BJ (cell line): ENCODE measurements at regions not wholly inside any gene's neighbourhood (a gene's known extent, or its start where the extent isn't known, plus 50 kb on each side); places are given as distances from the start of the nearest gene placed in this dataset.

Source experiments
- CTCF ChIA-PET: fragments of 350-600 bp; formaldehyde crosslinking; extraction: SDS; loops from one replicate; lab custom pipeline; 2021; ENCODE audit warnings: antibody characterized with exemption, inconsistent platforms; lab: Yijun Ruan, JAX
- POLR2A ChIA-PET: fragments of 300-600 bp; sonication (Branson Sonifier 250); formaldehyde crosslinking; extraction: SDS; loops from one replicate; lab custom pipeline; 2021; ENCODE audit warnings: antibody characterized with exemption; lab: Charles Lee
- DNase-seq: peaks from one replicate; pipeline ENCODE4 v3.0.0-alpha.2; 2011; ENCODE audit warnings: low read depth
- H3K27me3 ChIP-seq: 2 replicates; pipeline ENCODE4 v1.6.0; 2011; ENCODE audit warnings: low read length; ENCODE audit not compliant: control insufficient read depth, insufficient read depth
- H3K36me3 ChIP-seq: 2 replicates; pipeline ENCODE4 v1.5.1; 2011; ENCODE audit warnings: low read length; ENCODE audit not compliant: control insufficient read depth, insufficient read depth
- H3K4me3 ChIP-seq: 2 replicates; pipeline ENCODE4 v1.5.1; 2011; ENCODE audit warnings: low read depth, mild to moderate bottlenecking, control low read depth, low read length
- TF ChIP-seq, protein P1 (sequence below): IDR thresholded peaks from 2 replicates; pipeline ENCODE4 v1.5.1; 2011; ENCODE audit warnings: low read depth, mild to moderate bottlenecking, control low read depth, inconsistent platforms, low read length, moderate library complexity; ENCODE audit not compliant: insufficient read depth

DNA sequence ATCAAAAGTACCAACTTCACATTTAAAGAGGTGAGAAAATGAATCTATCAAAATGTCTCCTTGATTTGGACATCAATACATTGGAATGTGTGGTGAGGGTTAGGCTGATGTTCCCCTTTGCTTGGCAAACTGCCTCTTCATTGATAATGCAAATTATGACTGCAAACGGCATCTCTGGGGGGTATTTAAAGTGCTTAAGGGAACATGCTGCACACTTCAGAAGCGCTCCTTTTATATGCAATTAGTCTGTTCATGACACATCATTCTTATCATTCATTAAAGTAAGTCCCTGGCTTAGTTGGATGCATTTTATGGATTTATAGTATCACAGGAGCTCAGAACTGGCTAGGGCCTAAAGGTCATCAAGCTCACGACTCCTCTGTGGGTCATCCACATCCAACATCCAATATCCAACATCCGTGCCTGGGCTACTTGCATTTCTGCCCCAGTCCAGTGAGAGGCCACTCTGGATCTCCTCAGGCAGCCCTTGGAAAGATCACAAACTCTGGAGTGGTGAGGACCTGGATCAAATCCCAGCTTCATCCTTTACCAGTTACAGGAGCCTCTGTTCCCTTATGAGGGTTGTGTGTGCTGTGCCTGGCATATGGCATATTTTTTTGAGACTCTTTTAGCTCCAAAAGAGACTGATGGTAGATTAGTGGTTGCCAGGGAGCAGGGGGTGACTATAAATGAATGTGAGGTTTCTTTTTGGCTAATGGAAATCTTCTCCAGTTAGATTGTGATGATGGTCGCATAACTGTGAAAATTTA is 136.8 kb upstream of the FOXB1 start:
- Histone ChIP-seq H3K27me3 (no peaks in the 10 kb centered on the region), H3K36me3 (no peaks in the 10 kb centered on the region), H3K4me3 (no peak overlapping the region)
- CTCF ChIA-PET: interaction anchor here (1.6 kb wide), 1 partner anchor 25 kb away, joined by 3 read pairs; no protein-coding TSS in a partner anchor
- POLR2A ChIA-PET: no interaction called here
- no peak for DNase-seq
- TF ChIP-seq, protein P1, sequence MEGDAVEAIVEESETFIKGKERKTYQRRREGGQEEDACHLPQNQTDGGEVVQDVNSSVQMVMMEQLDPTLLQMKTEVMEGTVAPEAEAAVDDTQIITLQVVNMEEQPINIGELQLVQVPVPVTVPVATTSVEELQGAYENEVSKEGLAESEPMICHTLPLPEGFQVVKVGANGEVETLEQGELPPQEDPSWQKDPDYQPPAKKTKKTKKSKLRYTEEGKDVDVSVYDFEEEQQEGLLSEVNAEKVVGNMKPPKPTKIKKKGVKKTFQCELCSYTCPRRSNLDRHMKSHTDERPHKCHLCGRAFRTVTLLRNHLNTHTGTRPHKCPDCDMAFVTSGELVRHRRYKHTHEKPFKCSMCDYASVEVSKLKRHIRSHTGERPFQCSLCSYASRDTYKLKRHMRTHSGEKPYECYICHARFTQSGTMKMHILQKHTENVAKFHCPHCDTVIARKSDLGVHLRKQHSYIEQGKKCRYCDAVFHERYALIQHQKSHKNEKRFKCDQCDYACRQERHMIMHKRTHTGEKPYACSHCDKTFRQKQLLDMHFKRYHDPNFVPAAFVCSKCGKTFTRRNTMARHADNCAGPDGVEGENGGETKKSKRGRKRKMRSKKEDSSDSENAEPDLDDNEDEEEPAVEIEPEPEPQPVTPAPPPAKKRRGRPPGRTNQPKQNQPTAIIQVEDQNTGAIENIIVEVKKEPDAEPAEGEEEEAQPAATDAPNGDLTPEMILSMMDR: no peak

DNA sequence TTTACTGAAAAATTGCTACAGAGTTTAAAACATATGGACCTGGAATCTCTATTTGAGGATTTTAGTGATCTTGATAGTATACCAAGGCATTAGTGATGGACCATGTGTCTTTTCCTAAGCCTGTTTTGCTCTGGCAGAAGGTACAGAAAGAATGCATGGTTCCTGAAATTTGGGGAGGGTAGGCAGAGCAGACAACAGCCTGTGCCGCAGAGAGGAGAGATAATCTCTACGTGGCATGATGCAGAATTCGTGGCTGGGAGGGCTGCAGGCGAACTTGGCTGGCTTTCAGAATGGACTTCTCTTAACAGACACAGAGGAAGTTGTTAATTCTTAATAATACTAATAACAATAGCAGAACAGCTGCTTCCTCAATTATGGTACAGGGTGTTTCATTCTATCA is 137.5 kb upstream of the FOXB1 start:
- TF ChIP-seq, protein P1: no peak
- Histone ChIP-seq H3K4me3 (no peak overlapping the region), H3K36me3 (no peaks in the 10 kb centered on the region), H3K27me3 (no peaks in the 10 kb centered on the region)
- no peak for DNase-seq
- POLR2A ChIA-PET: no interaction called here
- CTCF ChIA-PET: interaction anchor here (1.6 kb wide), 1 partner anchor 24 kb away, joined by 3 read pairs; no protein-coding TSS in a partner anchor

DNA sequence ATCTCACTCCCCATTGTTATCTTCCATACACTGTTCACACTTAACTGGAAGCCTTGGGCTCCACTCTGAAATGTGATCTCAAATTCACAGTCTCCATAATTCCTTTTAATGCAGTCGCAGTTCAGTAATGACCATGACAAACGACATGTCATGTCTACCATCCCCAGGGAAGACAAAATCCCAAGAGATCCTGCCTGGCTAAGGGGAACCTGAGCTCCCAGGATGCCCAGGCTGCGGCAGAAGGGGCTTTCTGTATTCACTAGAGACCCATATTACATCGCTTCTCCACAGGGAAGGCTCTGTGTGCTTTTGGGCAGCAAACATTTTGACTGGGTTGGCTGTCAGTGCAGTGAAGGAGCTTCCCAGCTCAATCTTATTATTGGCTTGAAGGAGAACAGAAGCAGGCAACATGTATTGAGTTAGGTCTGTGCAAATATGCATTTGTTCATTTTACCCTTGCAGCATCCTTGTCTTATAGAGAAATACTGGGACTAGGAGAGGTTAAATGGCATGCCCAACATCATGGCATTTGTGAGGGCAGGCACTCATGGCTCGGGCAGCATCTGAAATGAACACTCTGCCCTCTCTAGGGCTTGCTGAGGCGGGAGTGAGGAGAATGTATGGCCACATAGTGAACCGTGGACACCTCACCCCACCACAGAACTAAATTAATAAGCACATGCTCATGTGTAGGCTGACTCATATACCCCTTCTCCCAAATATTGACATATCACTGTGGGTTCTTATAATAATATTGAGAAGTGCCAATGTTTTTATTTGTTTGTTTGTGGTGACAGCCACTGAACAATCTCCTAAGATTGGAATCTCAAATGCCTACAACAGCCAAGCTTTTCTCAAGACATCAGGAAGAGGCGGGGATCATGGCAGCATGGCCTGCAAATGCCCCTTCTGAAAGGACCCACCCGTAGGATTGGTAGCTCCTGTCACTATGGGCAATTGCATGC is 141.6 kb upstream of the FOXB1 start:
- Histone ChIP-seq H3K4me3 (no peak overlapping the region), H3K36me3 (no peaks in the 10 kb centered on the region), H3K27me3 (no peaks in the 10 kb centered on the region)
- ChIA-PET POLR2A (no interaction called here), CTCF (interaction anchor here (0.6 kb wide), 1 partner anchor 354 kb away, joined by 3 read pairs; no protein-coding TSS in a partner anchor)
- DNase-seq: no peak
- TF ChIP-seq, protein P1: no peak

DNA sequence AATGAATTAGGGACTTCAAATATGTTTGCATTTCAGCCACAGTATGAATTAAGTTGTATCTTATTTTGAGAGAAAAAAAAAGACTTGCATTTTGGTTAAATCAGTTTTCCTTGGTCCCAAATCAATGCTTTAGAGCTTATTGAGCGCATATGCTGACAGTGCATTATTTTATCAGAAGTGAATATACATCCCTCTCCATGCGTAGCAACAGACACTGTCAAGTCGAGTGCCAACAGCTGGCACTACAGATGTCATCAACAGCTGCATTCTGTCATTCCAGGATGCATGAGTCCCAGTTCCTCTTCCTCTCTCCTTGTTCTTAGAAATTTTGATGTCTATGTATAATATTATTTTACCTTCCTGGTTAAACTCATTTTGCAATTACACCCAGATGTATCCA is 156.1 kb upstream of the FOXB1 start:
- ChIA-PET POLR2A (no interaction called here), CTCF (interaction anchor here (0.5 to 0.6 kb wide), 3 partner anchors 27 to 1709 kb away, joined by 3 to 4 read pairs (median 3); no protein-coding TSS in a partner anchor)
- Histone ChIP-seq H3K27me3 (no peaks in the 10 kb centered on the region), H3K36me3 (no peaks in the 10 kb centered on the region), H3K4me3 (no peak overlapping the region)
- DNase-seq: no peak
- TF ChIP-seq, protein P1: no peak
